Lung (tissue), 11 donors: ENCODE measurements at regions not wholly inside any gene's neighbourhood (a gene's known extent, or its start where the extent isn't known, plus 50 kb on each side); places are given as distances from the start of the nearest gene placed in this dataset.

Experiments used
- ATAC-seq: fragments of 200-7000 bp; cut with Tn5 transposase; one replicate; pipeline ENCODE4 v1.9.1; 2020; ENCODE audit warnings: moderate number of reproducible peaks; ENCODE audit not compliant: insufficient read depth, low FRiP score
- DNase-seq, 3 donors: peaks; one replicate each; pipeline ENCODE4 v3.0.0-alpha.2; 2013 to 2017
- H3K27ac ChIP-seq, 2 donors: one replicate each; pipeline ENCODE4 v1.5.1; 2013; ENCODE audit warnings: mild to moderate bottlenecking in 2 of 2, moderate library complexity in 2 of 2, control low read depth in 1 of 2, inconsistent platforms in 1 of 2, low read depth in 1 of 2, low read length in 1 of 2
- H3K27me3 ChIP-seq, 3 donors: one replicate each; pipeline ENCODE4 v1.5.1; 2013; ENCODE audit warnings: low read length in 2 of 3; ENCODE audit not compliant: control insufficient read depth in 3 of 3, insufficient read depth in 3 of 3
- H3K36me3 ChIP-seq, 4 donors: one replicate each; pipeline ENCODE4 v1.5.1; 2013; ENCODE audit warnings: low read length in 4 of 4, mild to moderate bottlenecking in 1 of 4, moderate library complexity in 1 of 4; ENCODE audit not compliant: control insufficient read depth in 4 of 4, insufficient read depth in 4 of 4
- H3K4me1 ChIP-seq, 5 donors: one replicate each; pipeline ENCODE4 v1.5.1; 2013; ENCODE audit warnings: low read length in 5 of 5, mild to moderate bottlenecking in 2 of 5, moderate library complexity in 1 of 5; ENCODE audit not compliant: control insufficient read depth in 5 of 5, insufficient read depth in 5 of 5
- H3K4me3 ChIP-seq: one replicate; pipeline ENCODE4 v1.5.1; 2013; ENCODE audit warnings: mild to moderate bottlenecking, control low read depth, moderate library complexity
- H3K9ac ChIP-seq, 2 donors: one replicate each; pipeline ENCODE4 v1.5.1; 2013; ENCODE audit warnings: low read length in 2 of 2, control low read depth in 1 of 2; ENCODE audit not compliant: insufficient read depth in 1 of 2
- H3K9me3 ChIP-seq, 4 donors: one replicate each; pipeline ENCODE4 v1.5.1; 2013; ENCODE audit warnings: low read length in 3 of 4, mild to moderate bottlenecking in 1 of 4, moderate library complexity in 1 of 4; ENCODE audit not compliant: control insufficient read depth in 4 of 4, insufficient read depth in 3 of 4
- CTCF ChIP-seq: IDR thresholded peaks from 2 replicates; pipeline ENCODE4 v1.5.1; 2012; ENCODE audit warnings: mild to moderate bottlenecking; ENCODE audit errors: control extremely low read depth, extremely low read depth
- WGBS, 2 donors: extraction: QIAGEN DNeasy Blood & Tissue Kit; methylation state at CpG; one replicate each; pipeline ENCODE4 v1.1.7; 2013; 5-methylcytosine and 5-hydroxymethylcytosine counted together
- donor health status: control.
- donor health status: control.
- donor health status: Bipolar disorder and iron deficiency.
- donor health status: healthy.
- donor health status: DM: yes; HTN: yes; CAD: no.

- no peak overlapping the region for H3K27ac ChIP-seq
- 66 to 100% methylated on average over 2 to 6 of the region's 6 CpGs for WGBS, 2 donors
These were observed 256.2 kb downstream of the BCOR start for GRCh38 chrX:39841604-39842003.

GRCh38 chrX:39842281-39842973 is 255.3 kb downstream of the BCOR start:
- H3K27me3 ChIP-seq: peaks cover 0 to 6% (median 0%) of the 10 kb centered on the region in 3 donors
- WGBS, 2 donors: 82 to 95% methylated on average over 10 of the region's 10 CpGs
- H3K9me3 ChIP-seq: peaks cover 0 to 4% (median 0%) of the 10 kb centered on the region in 4 donors
- no peak overlapping the region for H3K27ac ChIP-seq
- no peak overlapping the region for H3K9ac ChIP-seq
- no peak for TF ChIP-seq CTCF
- H3K4me3 ChIP-seq: no peak overlapping the region
- peaks cover 0 to 5% (median 0%) of the 10 kb centered on the region in 5 donors for H3K4me1 ChIP-seq
- ATAC-seq (no peak), DNase-seq (no peak)
- no peaks in the 10 kb centered on the region for H3K36me3 ChIP-seq

More at GRCh38 chrX:39841604-39842003, 256.2 kb downstream of the BCOR start:
- no peak overlapping the region for H3K9ac ChIP-seq
- peaks cover 0 to 5% (median 0%) of the 10 kb centered on the region in 5 donors for H3K4me1 ChIP-seq
- TF ChIP-seq CTCF: no peak
- no peak overlapping the region for H3K4me3 ChIP-seq
- no peak for DNase-seq
- no peak for ATAC-seq
- H3K9me3 ChIP-seq: peaks cover 0 to 1% (median 0%) of the 10 kb centered on the region in 4 donors
- H3K36me3 ChIP-seq: no peaks in the 10 kb centered on the region
- peaks cover 0 to 6% (median 0%) of the 10 kb centered on the region in 3 donors for H3K27me3 ChIP-seq

GRCh38 chrX:39843318-39843717 is 254.4 kb downstream of the BCOR start:
- DNase-seq (no peak), ATAC-seq (no peak)
- 64 to 85% methylated on average over 4 of the region's 4 CpGs for WGBS, 2 donors
- H3K27me3 ChIP-seq: peaks cover 0 to 6% (median 0%) of the 10 kb centered on the region in 3 donors
- TF ChIP-seq CTCF: no peak
- peaks cover 0 to 5% (median 0%) of the 10 kb centered on the region in 5 donors for H3K4me1 ChIP-seq
- H3K9me3 ChIP-seq: peaks cover 0 to 4% (median 0%) of the 10 kb centered on the region in 4 donors
- no peaks in the 10 kb centered on the region for H3K36me3 ChIP-seq
- H3K4me3 ChIP-seq: no peak overlapping the region
- H3K27ac ChIP-seq: no peak overlapping the region
- no peak overlapping the region for H3K9ac ChIP-seq
